HG02943 (cell line): ENCODE measurements at regions not wholly inside any gene's neighbourhood (a gene's known extent, or its start where the extent isn't known, plus 50 kb on each side); places are given as distances from the start of the nearest gene placed in this dataset.

ENCODE experiments used
- ATAC-seq: cut with Tn5 transposase; IDR thresholded peaks from one replicate; pipeline ENCODE4 v1.9.1; 2021; ENCODE audit warnings: mild to moderate bottlenecking, low read depth, moderate library complexity; ENCODE audit not compliant: unreplicated experiment

GRCh38 chr15:100718075-100718980 lies 115.9 kb downstream of the ASB7 start:
- no peak for ATAC-seq

GRCh38 chr15:100720406-100720967 lies 118.1 kb downstream of the ASB7 start:
- ATAC-seq, result no peak

GRCh38 chr15:100721758-100722550 lies 119.6 kb downstream of the ASB7 start:
- no peak for ATAC-seq

- ATAC-seq, result no peak
Observed at GRCh38 chr15:100722551-100723314, 120.3 kb downstream of the ASB7 start.

- ATAC-seq, result no peak
Observed at GRCh38 chr15:100723315-100723801, 121.0 kb downstream of the ASB7 start.

GRCh38 chr15:100725121-100726069 lies 123.0 kb downstream of the ASB7 start:
- ATAC-seq, result no peak

- ATAC-seq, result no peak
Observed at GRCh38 chr15:100726070-100726420, 123.7 kb downstream of the ASB7 start.

- ATAC-seq, result no peak
Observed at GRCh38 chr15:100726421-100727190, 124.2 kb downstream of the ASB7 start.

GRCh38 chr15:100727291-100727851 lies 125.0 kb downstream of the ASB7 start:
- ATAC-seq, result no peak

GRCh38 chr15:100728371-100729201 lies 126.2 kb downstream of the ASB7 start:
- no peak for ATAC-seq

- ATAC-seq, result no peak
Observed at GRCh38 chr15:100729461-100729860, 127.1 kb downstream of the ASB7 start.

- no peak for ATAC-seq
Observed at GRCh38 chr15:100730129-100730528, 127.7 kb downstream of the ASB7 start.

GRCh38 chr15:100730655-100731266 lies 128.4 kb downstream of the ASB7 start:
- no peak for ATAC-seq

GRCh38 chr15:100731267-100732152 lies 129.1 kb downstream of the ASB7 start:
- ATAC-seq, result no peak

- ATAC-seq, result no peak
Observed at GRCh38 chr15:100732211-100733055, 130.0 kb downstream of the ASB7 start.
